ENCODE measurements at regions not wholly inside any gene's neighbourhood (a gene's known extent, or its start where the extent isn't known, plus 50 kb on each side); places are given as distances from the start of the nearest gene placed in this dataset.

- no peaks in the 10 kb centered on the region for H3K36me3 ChIP-seq (ENCODE audit: control insufficient read depth in 2 of 2, extremely low read depth in 1 of 2, insufficient read depth in 2 of 2, low read length in 2 of 2)
- H3K9me1 ChIP-seq (ENCODE audit: control insufficient read depth, extremely low read depth, insufficient read depth, low read length) = no peaks in the 10 kb centered on the region
- no peak overlapping the region for H3K4me3 ChIP-seq (ENCODE audit: control insufficient read depth in 2 of 3, extremely low read depth in 1 of 3, insufficient read depth in 2 of 3, low read depth in 1 of 3, low read length in 3 of 3)
- no peaks in the 10 kb centered on the region for H3K9me3 ChIP-seq (ENCODE audit: control insufficient read depth, low read depth, low read length)
- H3K79me2 ChIP-seq (ENCODE audit: control insufficient read depth, insufficient read depth, low read length) = no peaks in the 10 kb centered on the region
- dilution Hi-C loops (cut with MboI; ENCODE audit: extremely low pct_ligation_motif_present, low sequenced_read_pairs) = no loop called here
- TF ChIP-seq, protein P1, sequence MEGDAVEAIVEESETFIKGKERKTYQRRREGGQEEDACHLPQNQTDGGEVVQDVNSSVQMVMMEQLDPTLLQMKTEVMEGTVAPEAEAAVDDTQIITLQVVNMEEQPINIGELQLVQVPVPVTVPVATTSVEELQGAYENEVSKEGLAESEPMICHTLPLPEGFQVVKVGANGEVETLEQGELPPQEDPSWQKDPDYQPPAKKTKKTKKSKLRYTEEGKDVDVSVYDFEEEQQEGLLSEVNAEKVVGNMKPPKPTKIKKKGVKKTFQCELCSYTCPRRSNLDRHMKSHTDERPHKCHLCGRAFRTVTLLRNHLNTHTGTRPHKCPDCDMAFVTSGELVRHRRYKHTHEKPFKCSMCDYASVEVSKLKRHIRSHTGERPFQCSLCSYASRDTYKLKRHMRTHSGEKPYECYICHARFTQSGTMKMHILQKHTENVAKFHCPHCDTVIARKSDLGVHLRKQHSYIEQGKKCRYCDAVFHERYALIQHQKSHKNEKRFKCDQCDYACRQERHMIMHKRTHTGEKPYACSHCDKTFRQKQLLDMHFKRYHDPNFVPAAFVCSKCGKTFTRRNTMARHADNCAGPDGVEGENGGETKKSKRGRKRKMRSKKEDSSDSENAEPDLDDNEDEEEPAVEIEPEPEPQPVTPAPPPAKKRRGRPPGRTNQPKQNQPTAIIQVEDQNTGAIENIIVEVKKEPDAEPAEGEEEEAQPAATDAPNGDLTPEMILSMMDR (optimal IDR thresholded peaks at IDR 0.05 in 1 of 3, IDR thresholded peaks at IDR 0.05 in 1 of 3, conservative IDR thresholded peaks at IDR 0.05 in 1 of 3; ENCODE audit: extremely low read depth in 1 of 3, insufficient read depth in 2 of 3, low read length in 3 of 3) = no peak
- TF ChIP-seq EZH2 (IDR thresholded peaks at IDR 0.05; ENCODE audit: low read length) = no peak
- no peak overlapping the region for H3K27ac ChIP-seq (ENCODE audit: control insufficient read depth, insufficient read depth, low read length)
- H3K27me3 ChIP-seq (ENCODE audit: control insufficient read depth, extremely low read depth, insufficient read depth, low read length) = no peaks in the 10 kb centered on the region
- no peaks in the 10 kb centered on the region for H3K4me1 ChIP-seq (ENCODE audit: control insufficient read depth, extremely low read depth, insufficient read depth, low read length)
- DNase-seq (ENCODE audit: low read depth, low spot score) (no peak), FAIRE-seq (no peak)
- no peak overlapping the region for H2AFZ ChIP-seq (ENCODE audit: control insufficient read depth, low read length)
- no peak overlapping the region for H3K4me2 ChIP-seq (ENCODE audit: control insufficient read depth, extremely low read depth, insufficient read depth, low read depth, low read length)
- peaks cover 8% of the 10 kb centered on the region for H4K20me1 ChIP-seq (ENCODE audit: control insufficient read depth, extremely low read depth, insufficient read depth, low read length)
- H3K9ac ChIP-seq (ENCODE audit: control insufficient read depth, extremely low read depth, insufficient read depth, low read length) = no peak overlapping the region
These were observed 158.9 kb upstream of the CIBAR2 start for GRCh38 chr16:85271198-85271597.

GRCh38 chr16:85273293-85273692 lies 161.0 kb upstream of the CIBAR2 start:
- no peak for TF ChIP-seq EZH2 (IDR thresholded peaks at IDR 0.05; ENCODE audit: low read length)
- TF ChIP-seq, protein P1 (optimal IDR thresholded peaks at IDR 0.05 in 1 of 3, IDR thresholded peaks at IDR 0.05 in 1 of 3, conservative IDR thresholded peaks at IDR 0.05 in 1 of 3; ENCODE audit: extremely low read depth in 1 of 3, insufficient read depth in 2 of 3, low read length in 3 of 3) = no peak
- H2AFZ ChIP-seq (ENCODE audit: control insufficient read depth, low read length) = no peak overlapping the region
- no peak for FAIRE-seq
- H3K4me2 ChIP-seq (ENCODE audit: control insufficient read depth, extremely low read depth, insufficient read depth, low read depth, low read length) = no peak overlapping the region
- no peak overlapping the region for H3K9ac ChIP-seq (ENCODE audit: control insufficient read depth, extremely low read depth, insufficient read depth, low read length)
- no peaks in the 10 kb centered on the region for H3K9me3 ChIP-seq (ENCODE audit: control insufficient read depth, low read depth, low read length)
- dilution Hi-C loops (cut with MboI; ENCODE audit: extremely low pct_ligation_motif_present, low sequenced_read_pairs) = no loop called here
- H3K27ac ChIP-seq (ENCODE audit: control insufficient read depth, insufficient read depth, low read length) = no peak overlapping the region
- H4K20me1 ChIP-seq (ENCODE audit: control insufficient read depth, extremely low read depth, insufficient read depth, low read length) = peaks cover 9% of the 10 kb centered on the region
- no peaks in the 10 kb centered on the region for H3K36me3 ChIP-seq (ENCODE audit: control insufficient read depth in 2 of 2, extremely low read depth in 1 of 2, insufficient read depth in 2 of 2, low read length in 2 of 2)
- no peaks in the 10 kb centered on the region for H3K9me1 ChIP-seq (ENCODE audit: control insufficient read depth, extremely low read depth, insufficient read depth, low read length)
- H3K4me3 ChIP-seq (ENCODE audit: control insufficient read depth in 2 of 3, extremely low read depth in 1 of 3, insufficient read depth in 2 of 3, low read depth in 1 of 3, low read length in 3 of 3) = no peak overlapping the region
- no peaks in the 10 kb centered on the region for H3K4me1 ChIP-seq (ENCODE audit: control insufficient read depth, extremely low read depth, insufficient read depth, low read length)
- no peaks in the 10 kb centered on the region for H3K27me3 ChIP-seq (ENCODE audit: control insufficient read depth, extremely low read depth, insufficient read depth, low read length)
- no peak for DNase-seq (ENCODE audit: low read depth, low spot score)
- no peaks in the 10 kb centered on the region for H3K79me2 ChIP-seq (ENCODE audit: control insufficient read depth, insufficient read depth, low read length)
